H9 (cell line): ENCODE measurements at regions not wholly inside any gene's neighbourhood (a gene's known extent, or its start where the extent isn't known, plus 50 kb on each side); places are given as distances from the start of the nearest gene placed in this dataset.

Experiments used
- DNase-seq: peaks from one replicate; pipeline ENCODE4 v3.0.0-alpha.2; 2017
- H2AFZ ChIP-seq: one replicate; pipeline ENCODE4 v1.6.1; 2013; ENCODE audit warnings: mild to moderate bottlenecking, low read length, control low read depth, moderate library complexity
- H2AK5ac ChIP-seq: 2 replicates; pipeline ENCODE4 v1.6.1; 2013; ENCODE audit warnings: low read length, control low read depth, mixed read lengths; ENCODE audit not compliant: insufficient read length
- H2BK120ac ChIP-seq: one replicate; pipeline ENCODE4 v1.6.1; 2013; ENCODE audit warnings: low read depth, mild to moderate bottlenecking, low read length, control low read depth, inconsistent platforms; ENCODE audit not compliant: poor library complexity, severe bottlenecking
- H2BK12ac ChIP-seq: 2 replicates; pipeline ENCODE4 v1.6.1; 2013; ENCODE audit warnings: low read length, control low read depth, mixed read lengths, low read depth; ENCODE audit not compliant: insufficient read length
- H2BK15ac ChIP-seq: 2 replicates; pipeline ENCODE4 v1.6.1; 2013; ENCODE audit warnings: low read depth, low read length, control low read depth
- H2BK20ac ChIP-seq: one replicate; pipeline ENCODE4 v1.6.1; 2013; ENCODE audit warnings: low read depth, mild to moderate bottlenecking, low read length, control low read depth, inconsistent platforms; ENCODE audit not compliant: poor library complexity, severe bottlenecking
- H2BK5ac ChIP-seq: 2 replicates; pipeline ENCODE4 v1.6.1; 2013; ENCODE audit warnings: low read length, control low read depth, mixed read lengths; ENCODE audit not compliant: insufficient read length
- H3K14ac ChIP-seq: 2 replicates; pipeline ENCODE4 v1.6.1; 2013; ENCODE audit warnings: low read length, control low read depth; ENCODE audit not compliant: insufficient read depth
- H3K18ac ChIP-seq: 2 replicates; pipeline ENCODE4 v1.6.1; 2013; ENCODE audit warnings: low read depth, mild to moderate bottlenecking, mixed read lengths, low read length, control low read depth; ENCODE audit not compliant: insufficient read length
- H3K23ac ChIP-seq: 2 replicates; pipeline ENCODE4 v1.6.1; 2013; ENCODE audit warnings: low read length, control low read depth, mixed read lengths, low read depth; ENCODE audit not compliant: insufficient read length
- H3K23me2 ChIP-seq: 2 replicates; pipeline ENCODE4 v1.6.1; 2013; ENCODE audit warnings: low read depth, mild to moderate bottlenecking, mixed read lengths, low read length, control low read depth; ENCODE audit not compliant: insufficient read length, poor library complexity, severe bottlenecking
- H3K27ac ChIP-seq: 2 replicates; pipeline ENCODE4 v1.5.1; 2013; ENCODE audit warnings: low read length, control low read depth, mixed read lengths, low read depth; ENCODE audit not compliant: insufficient read length
- H3K27me3 ChIP-seq: 2 replicates; pipeline ENCODE4 v1.6.1; 2013; ENCODE audit warnings: low read length, control low read depth, inconsistent platforms; ENCODE audit not compliant: insufficient read depth
- H3K4ac ChIP-seq: 2 replicates; pipeline ENCODE4 v1.6.1; 2013; ENCODE audit warnings: low read depth, mild to moderate bottlenecking, control low read depth, inconsistent platforms, low read length, moderate library complexity
- H3K4me1 ChIP-seq: 2 replicates; pipeline ENCODE4 v1.6.1; 2013; ENCODE audit warnings: low read length, control low read depth, inconsistent platforms; ENCODE audit not compliant: insufficient read depth
- H3K4me2 ChIP-seq: 2 replicates; pipeline ENCODE4 v1.6.1; 2013; ENCODE audit warnings: low read length, control low read depth, mixed read lengths; ENCODE audit not compliant: insufficient read length, insufficient read depth
- H3K56ac ChIP-seq: 2 replicates; pipeline ENCODE4 v1.6.1; 2013; ENCODE audit warnings: low read depth, mild to moderate bottlenecking, mixed read lengths, low read length, control low read depth; ENCODE audit not compliant: insufficient read length
- H3K79me1 ChIP-seq: 2 replicates; pipeline ENCODE4 v1.6.1; 2013; ENCODE audit warnings: low read depth, mild to moderate bottlenecking, moderate library complexity, low read length, control low read depth, inconsistent platforms; ENCODE audit not compliant: insufficient read depth, poor library complexity, severe bottlenecking
- H3K79me2 ChIP-seq: 2 replicates; pipeline ENCODE4 v1.6.1; 2013; ENCODE audit warnings: low read length, control low read depth, inconsistent platforms; ENCODE audit not compliant: insufficient read depth
- H3K9ac ChIP-seq: 2 replicates; pipeline ENCODE4 v1.6.1; 2013; ENCODE audit warnings: low read length, control low read depth, mixed read lengths; ENCODE audit not compliant: insufficient read length; ENCODE audit errors: extremely low read depth
- H3K9me3 ChIP-seq: one replicate; pipeline ENCODE4 v1.6.1; 2013; ENCODE audit warnings: low read depth, low read length, inconsistent platforms; ENCODE audit not compliant: control insufficient read depth
- H3T11ph ChIP-seq: one replicate; pipeline ENCODE4 v1.6.1; 2013; ENCODE audit warnings: mild to moderate bottlenecking, low read length, control low read depth, inconsistent platforms
- H4K20me1 ChIP-seq: one replicate; pipeline ENCODE4 v1.6.1; 2013; ENCODE audit not compliant: control insufficient read depth, insufficient read length, insufficient read depth
- H4K5ac ChIP-seq: 2 replicates; pipeline ENCODE4 v1.6.1; 2013; ENCODE audit warnings: low read depth, mild to moderate bottlenecking, mixed read lengths, low read length, control low read depth; ENCODE audit not compliant: insufficient read length
- H4K8ac ChIP-seq: replicated peaks from 2 replicates; pipeline ENCODE4 v1.6.1; 2013; ENCODE audit warnings: low read length, control low read depth, mixed read lengths, low read depth; ENCODE audit not compliant: insufficient read length
- H4K91ac ChIP-seq: 2 replicates; pipeline ENCODE4 v1.6.1; 2013; ENCODE audit warnings: low read depth, mild to moderate bottlenecking, moderate library complexity, mixed read lengths, low read length, control low read depth; ENCODE audit not compliant: insufficient read length
- H3K27ac Mint-ChIP-seq, 3 experiments: 2 replicates in 2 of 3; 3 replicates in 1 of 3; pipeline ENCODE4 v1.8.0; 2020 to 2021; ENCODE audit warnings: mixed read lengths in 3 of 3, mild to moderate bottlenecking in 1 of 3, moderate library complexity in 1 of 3
- H3K27me3 Mint-ChIP-seq: 2 replicates; pipeline ENCODE4 v1.8.0; 2021; ENCODE audit warnings: low read depth, mild to moderate bottlenecking, moderate library complexity, mixed read lengths
- H3K36me3 Mint-ChIP-seq, 3 experiments: 2 replicates in 2 of 3; 3 replicates in 1 of 3; pipeline ENCODE4 v1.8.0; 2020 to 2021; ENCODE audit warnings: low read depth in 3 of 3, mixed read lengths in 3 of 3; ENCODE audit not compliant: insufficient read depth in 1 of 3
- H3K4me1 Mint-ChIP-seq, 2 experiments: 2 replicates each; pipeline ENCODE4 v1.8.0; 2020; ENCODE audit warnings: mixed read lengths in 2 of 2
- H3K4me3 Mint-ChIP-seq, 2 experiments: 2 replicates in 1 of 2; 3 replicates in 1 of 2; pipeline ENCODE4 v1.8.0; 2020 to 2021; ENCODE audit warnings: mild to moderate bottlenecking in 2 of 2, mixed read lengths in 2 of 2, moderate library complexity in 1 of 2
- H3K9me3 Mint-ChIP-seq, 2 experiments: 2 replicates in 1 of 2; 3 replicates in 1 of 2; pipeline ENCODE4 v1.8.0; 2020; ENCODE audit warnings: mild to moderate bottlenecking in 2 of 2, mixed read lengths in 2 of 2, moderate library complexity in 1 of 2
- whole genome bisulfite sequencing: extraction: QIAGEN DNeasy Blood & Tissue Kit; methylation state at CpG from one replicate; pipeline ENCODE4 v1.1.7; 2013; ENCODE audit warnings: missing lambda C conversion rate, low lambda C conversion rate, mixed read lengths; ENCODE audit not compliant: insufficient read length; ENCODE audit errors: extremely low coverage; 5-methylcytosine and 5-hydroxymethylcytosine counted together
- TF ChIP-seq, protein P1 (sequence below): fragments of 200-600 bp; sonication (generic); conservative IDR thresholded peaks from 3 replicates; pipeline ENCODE4 v1.8.0; 2021; ENCODE audit warnings: antibody characterized with exemption, mild to moderate bottlenecking

DNA sequence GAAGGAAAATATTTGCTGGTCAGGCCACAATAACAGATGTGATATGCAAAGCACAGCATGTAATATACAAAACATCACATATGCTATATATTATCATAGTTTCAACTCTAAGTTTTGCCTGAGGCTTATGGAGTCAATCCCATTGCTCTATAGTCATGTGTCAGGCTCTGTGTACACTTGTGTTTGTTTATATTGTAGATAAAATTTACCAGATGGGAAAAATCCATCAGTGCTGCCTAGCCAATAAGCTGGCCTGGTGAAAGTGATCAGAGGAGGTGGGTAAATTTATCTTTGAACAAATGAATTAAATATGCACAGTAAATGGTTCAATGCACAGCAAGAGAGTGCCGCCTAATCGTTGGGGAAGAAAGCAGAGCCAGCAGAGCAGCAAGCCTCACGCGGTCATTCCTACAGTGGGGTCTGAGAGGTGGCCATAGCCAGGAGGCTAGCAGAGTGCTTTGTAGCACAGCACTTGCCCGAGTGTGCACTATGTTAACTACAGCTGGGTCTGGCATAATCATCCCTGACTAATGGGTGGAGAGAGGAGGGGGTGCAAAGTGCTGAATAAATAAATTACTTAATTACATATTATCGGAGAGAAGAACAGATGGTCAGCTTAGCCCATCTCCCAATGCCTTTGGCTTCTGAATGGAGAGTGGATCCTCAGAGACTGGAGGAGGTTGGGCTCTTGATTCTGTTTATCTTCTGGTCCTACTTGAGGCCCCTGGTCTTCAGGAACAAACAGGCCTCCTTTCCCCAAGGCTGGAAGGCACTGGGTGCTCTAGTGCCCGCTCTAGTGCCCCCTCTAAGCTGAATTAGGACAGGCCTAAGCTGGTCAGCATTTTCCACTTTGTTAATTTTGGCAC, 153.5 kb downstream of the MAT2B start:
- Histone ChIP-seq H2BK12ac (no peak overlapping the region), H2BK5ac (no peak overlapping the region), H2BK20ac (no peak overlapping the region), H3K18ac (no peak overlapping the region), H3K4me2 (no peak overlapping the region), H3T11ph (no peak overlapping the region), H4K5ac (no peak overlapping the region), H2BK120ac (no peak overlapping the region), H4K8ac (no peak overlapping the region), H2AFZ (no peak overlapping the region), H3K27me3 (no peaks in the 10 kb centered on the region), H3K9me3 (no peaks in the 10 kb centered on the region), H3K23ac (no peak overlapping the region), H4K20me1 (peaks cover 2% of the 10 kb centered on the region), H3K27ac (no peak overlapping the region), H3K4me1 (no peaks in the 10 kb centered on the region), H3K14ac (no peak overlapping the region), H3K23me2 (no peaks in the 10 kb centered on the region), H2AK5ac (no peak overlapping the region), H3K79me2 (no peaks in the 10 kb centered on the region), H3K79me1 (no peaks in the 10 kb centered on the region), H3K9ac (no peak overlapping the region), H3K4ac (no peak overlapping the region), H2BK15ac (no peak overlapping the region), H4K91ac (no peak overlapping the region), H3K56ac (no peak overlapping the region)
- no CpG with 5 or more reads among the region's 7 CpGs for WGBS
- Mint-ChIP-seq H3K4me1 (no peaks in the 10 kb centered on the region), H3K27me3 (no peaks in the 10 kb centered on the region; the same call in 1 of the 2 replicates), H3K27ac (no peak overlapping the region), H3K9me3 (peaks cover 4 to 5% of the 10 kb centered on the region in 2 experiments; a peak in 4 of 5 replicates), H3K4me3 (no peak overlapping the region), H3K36me3 (peaks cover 0 to 1% (median 0%) of the 10 kb centered on the region in 3 experiments; a peak in 1 of 7 replicates)
- TF ChIP-seq, protein P1, sequence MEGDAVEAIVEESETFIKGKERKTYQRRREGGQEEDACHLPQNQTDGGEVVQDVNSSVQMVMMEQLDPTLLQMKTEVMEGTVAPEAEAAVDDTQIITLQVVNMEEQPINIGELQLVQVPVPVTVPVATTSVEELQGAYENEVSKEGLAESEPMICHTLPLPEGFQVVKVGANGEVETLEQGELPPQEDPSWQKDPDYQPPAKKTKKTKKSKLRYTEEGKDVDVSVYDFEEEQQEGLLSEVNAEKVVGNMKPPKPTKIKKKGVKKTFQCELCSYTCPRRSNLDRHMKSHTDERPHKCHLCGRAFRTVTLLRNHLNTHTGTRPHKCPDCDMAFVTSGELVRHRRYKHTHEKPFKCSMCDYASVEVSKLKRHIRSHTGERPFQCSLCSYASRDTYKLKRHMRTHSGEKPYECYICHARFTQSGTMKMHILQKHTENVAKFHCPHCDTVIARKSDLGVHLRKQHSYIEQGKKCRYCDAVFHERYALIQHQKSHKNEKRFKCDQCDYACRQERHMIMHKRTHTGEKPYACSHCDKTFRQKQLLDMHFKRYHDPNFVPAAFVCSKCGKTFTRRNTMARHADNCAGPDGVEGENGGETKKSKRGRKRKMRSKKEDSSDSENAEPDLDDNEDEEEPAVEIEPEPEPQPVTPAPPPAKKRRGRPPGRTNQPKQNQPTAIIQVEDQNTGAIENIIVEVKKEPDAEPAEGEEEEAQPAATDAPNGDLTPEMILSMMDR: no peak
- DNase-seq: no peak
